HG03097 (cell line): ENCODE measurements at regions not wholly inside any gene's neighbourhood (a gene's known extent, or its start where the extent isn't known, plus 50 kb on each side); places are given as distances from the start of the nearest gene placed in this dataset.

Source experiments
- ATAC-seq: cut with Tn5 transposase; IDR thresholded peaks from one replicate; pipeline ENCODE4 v1.9.1; 2021; ENCODE audit not compliant: unreplicated experiment, low FRiP score

- ATAC-seq: no peak
Measured at GRCh38 chr3:159209459-159209858, 407.6 kb downstream of the MFSD1 start.

DNA sequence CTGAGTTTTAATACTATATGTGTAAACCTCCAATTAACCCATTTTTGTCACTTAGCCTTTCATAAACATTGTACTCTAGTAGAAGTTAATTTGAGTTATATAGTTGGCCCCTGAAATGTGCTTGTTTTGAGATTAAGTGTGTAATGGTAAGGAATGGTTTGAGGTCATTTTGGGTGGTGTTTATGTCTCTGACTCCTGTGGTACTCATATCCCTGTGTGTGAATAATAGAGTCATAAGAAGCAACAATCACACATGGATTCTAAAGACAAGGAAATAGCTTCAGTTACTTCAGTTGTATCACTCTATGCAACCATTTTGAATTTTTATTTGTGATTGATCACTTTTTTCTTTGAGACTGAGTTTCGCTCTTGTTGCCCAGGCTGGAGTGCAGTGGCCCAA, 408.5 kb downstream of the MFSD1 start:
- ATAC-seq: no peak

DNA sequence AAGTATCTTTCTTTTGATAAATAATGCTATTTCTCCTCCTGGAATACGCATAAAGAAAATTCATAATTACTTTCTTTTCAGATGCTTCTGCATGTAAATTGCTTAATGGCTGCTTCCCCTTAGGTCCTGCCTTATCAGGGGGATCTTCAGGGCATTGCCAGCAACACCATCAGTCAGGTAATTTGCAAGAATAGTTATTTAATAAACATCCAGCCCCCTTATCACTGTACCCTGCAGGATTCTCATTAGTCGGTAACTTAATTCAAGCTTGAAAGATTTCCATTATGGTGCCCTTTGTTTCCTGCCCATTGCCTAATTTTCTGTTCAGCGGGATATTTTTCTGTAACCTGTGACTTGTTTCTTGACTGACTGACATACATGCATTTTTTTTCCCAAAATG, 414.5 kb downstream of the MFSD1 start:
- no peak for ATAC-seq

DNA sequence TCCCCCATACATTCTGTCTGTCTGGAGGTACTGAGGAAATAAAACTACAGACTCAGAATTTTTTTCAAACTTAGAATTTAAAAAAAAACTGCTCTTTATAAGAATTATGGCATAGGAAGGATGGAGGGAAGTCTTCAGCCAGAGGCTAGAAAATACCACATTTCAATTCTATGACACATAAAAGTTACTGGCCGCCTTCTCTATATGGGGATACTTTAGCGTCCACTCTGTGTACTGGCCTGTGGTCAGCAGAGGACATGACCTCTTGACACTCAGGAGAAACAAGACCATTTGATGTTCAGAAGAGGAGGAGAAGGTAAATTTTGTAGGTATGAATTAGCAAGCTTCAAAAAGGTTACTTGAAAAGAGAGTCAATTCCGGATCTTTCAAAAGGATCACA, 417.4 kb downstream of the MFSD1 start:
- ATAC-seq: no peak

- no peak for ATAC-seq
Measured at GRCh38 chr3:159221335-159221734, 419.5 kb downstream of the MFSD1 start.

- no peak for ATAC-seq
Measured at GRCh38 chr3:159229116-159229680, 427.3 kb downstream of the MFSD1 start.

DNA sequence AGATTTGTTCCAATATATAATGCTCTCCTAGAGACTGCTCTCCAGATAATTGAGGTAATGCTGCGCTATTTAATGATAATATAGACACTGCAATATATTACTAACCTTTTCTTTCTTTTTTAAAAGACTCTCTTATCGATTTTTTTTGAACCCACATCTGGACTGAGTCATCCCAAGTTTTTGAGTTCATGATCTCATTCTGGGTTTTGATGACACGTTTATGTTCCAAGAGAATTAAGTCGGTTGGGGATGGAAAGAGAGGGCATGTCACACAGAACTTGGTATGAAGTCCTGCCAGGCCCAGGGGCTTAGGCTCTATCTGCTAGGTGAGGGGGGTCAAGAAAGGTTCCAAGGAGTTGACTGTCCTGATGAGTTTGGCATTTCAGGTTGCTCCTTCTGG, 431.1 kb downstream of the MFSD1 start:
- ATAC-seq: no peak

DNA sequence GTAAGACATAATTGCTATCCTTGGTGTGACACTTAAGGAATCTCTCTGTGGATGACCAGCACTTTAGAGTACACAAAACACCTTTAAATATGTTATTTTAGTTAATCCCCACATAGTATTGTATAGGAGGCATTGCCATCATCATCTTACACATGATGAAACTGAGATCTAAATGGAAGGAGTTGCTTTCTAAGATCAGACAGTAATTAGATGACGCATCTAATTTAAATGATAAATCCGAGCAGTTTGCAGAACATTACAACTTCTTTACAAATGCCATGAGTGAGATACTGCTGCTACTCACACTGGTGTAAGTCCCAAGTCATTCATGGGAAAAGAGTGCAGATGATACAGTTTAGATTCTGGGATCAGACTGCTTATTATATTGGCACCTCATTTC, 431.9 kb downstream of the MFSD1 start:
- no peak for ATAC-seq

GRCh38 chr3:159234306-159234705, 432.5 kb downstream of the MFSD1 start:
- no peak for ATAC-seq

DNA sequence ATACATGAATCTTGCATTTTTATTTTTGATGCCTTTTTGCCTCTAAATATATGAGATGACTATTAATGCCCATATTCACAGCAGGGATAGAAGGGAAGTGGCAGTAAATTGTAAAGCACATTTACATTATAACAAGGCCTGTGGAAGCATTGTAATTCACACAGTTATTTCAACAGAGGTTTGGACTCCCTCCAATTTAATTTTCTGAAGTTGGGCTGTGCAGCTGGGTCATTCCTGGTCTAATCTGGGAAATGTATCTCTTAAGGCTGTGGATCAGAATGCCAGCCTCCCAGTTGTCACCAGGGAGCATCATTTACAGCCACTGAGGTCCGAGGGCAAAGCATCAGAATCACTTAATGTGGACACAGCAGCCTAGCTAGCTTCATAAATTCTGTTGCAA, 434.5 kb downstream of the MFSD1 start:
- ATAC-seq: no peak

- no peak for ATAC-seq
Measured at GRCh38 chr3:159237226-159237625, 435.4 kb downstream of the MFSD1 start.

- ATAC-seq: no peak
Measured at GRCh38 chr3:159238646-159239045, 436.8 kb downstream of the MFSD1 start.

DNA sequence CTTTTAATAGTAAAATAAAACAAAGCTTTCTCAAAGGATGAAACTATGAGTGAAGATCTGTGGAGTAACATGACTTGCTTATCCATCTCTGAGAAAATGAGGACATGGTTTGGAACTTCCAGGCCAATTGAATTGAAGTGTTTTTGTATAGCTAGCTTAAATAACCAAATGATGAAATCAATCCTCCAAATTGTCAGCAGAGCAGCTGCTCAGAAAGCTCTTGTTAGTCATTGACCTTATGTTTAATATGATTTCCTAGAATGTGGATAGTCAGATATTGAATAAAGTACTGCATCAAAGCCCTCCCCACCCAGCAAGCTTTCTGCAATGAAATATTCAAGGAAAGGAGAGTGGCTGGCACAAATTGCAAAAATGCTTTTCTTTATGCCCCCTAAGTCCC, 437.2 kb downstream of the MFSD1 start:
- ATAC-seq: no peak

DNA sequence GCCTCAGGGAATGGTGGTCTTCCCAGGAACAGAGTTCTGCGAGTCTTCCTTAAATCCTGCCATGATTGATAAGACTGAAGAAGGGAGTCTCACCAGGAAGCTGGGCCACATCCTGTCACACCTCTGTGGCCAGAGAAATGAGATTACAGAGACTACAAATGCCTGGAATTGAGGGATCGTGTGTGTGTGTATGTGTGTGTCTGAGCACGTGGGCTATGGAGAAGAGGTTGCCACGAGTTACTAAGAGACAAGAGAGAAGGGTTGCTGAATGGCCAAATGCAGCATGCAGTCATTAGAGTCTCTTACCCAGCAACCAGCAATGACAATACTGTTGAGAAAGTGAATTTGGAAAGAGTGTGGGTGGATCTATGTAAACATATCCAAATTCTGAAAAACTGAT, 443.1 kb downstream of the MFSD1 start:
- ATAC-seq: no peak

GRCh38 chr3:159245871-159246270, 444.0 kb downstream of the MFSD1 start:
- ATAC-seq: no peak

- no peak for ATAC-seq
Measured at GRCh38 chr3:159246385-159246784, 444.5 kb downstream of the MFSD1 start.

DNA sequence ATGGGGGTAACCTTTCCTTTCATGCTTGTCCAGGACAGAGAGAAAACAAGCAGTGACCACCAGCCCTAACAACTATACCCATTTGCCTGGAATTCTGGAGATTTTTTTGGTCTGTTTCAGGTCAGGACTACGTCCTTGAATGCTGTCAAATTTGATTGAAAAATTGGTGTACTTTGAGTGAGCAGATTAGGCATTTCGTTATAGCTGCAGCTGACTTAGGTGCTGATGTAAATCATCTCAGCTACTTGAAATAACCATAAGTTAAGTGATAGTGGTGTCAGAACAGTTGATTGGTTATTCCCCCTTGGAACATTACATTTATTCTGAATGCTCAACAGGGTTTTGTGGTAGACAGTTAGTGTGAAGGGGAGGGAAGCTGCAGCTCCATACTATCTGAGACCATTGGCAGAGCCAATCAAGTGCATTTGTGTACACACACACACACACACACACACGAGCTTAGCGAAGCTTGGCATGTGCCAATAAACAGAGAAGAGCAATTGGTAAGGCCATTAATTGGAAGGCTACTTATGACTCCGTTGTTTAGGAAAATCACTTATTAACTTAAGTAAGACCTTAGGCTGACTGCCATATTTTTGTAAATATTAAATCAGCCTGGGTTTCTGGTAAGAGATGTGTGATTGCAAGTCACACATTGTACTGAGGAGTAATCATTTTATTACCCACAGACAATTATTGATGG, 447.8 kb downstream of the MFSD1 start:
- no peak for ATAC-seq

- ATAC-seq: no peak
Measured at GRCh38 chr3:159250961-159251360, 449.1 kb downstream of the MFSD1 start.

GRCh38 chr3:159252274-159252673, 450.4 kb downstream of the MFSD1 start:
- no peak for ATAC-seq

DNA sequence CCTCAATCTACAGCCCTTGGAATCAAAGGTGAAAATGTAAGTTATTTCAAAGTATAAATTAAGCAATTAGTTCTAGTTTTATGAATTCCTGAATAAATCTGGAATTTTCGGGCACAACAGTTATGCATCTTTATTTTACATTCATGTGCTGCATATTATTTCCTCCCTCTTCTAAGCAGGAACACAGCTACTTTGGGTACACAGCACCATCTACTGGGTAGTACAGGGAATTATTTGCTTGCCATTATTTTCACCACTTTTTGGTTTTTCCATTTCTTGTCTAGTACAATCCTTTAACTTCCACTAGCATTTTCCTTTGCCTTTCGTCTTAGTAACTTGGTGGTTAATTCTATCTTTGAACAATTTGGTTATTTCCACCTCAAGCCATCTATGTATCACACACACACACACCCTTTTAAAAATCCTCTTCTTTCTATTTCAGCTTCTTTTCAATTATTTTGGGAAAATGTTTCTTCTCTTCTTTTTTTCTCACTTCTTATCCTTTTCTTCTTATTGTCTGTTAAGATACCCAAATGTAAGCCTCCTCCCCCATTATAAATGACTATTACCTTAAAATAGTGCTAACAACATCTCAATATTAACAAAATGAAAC, 451.0 kb downstream of the MFSD1 start:
- ATAC-seq: no peak

DNA sequence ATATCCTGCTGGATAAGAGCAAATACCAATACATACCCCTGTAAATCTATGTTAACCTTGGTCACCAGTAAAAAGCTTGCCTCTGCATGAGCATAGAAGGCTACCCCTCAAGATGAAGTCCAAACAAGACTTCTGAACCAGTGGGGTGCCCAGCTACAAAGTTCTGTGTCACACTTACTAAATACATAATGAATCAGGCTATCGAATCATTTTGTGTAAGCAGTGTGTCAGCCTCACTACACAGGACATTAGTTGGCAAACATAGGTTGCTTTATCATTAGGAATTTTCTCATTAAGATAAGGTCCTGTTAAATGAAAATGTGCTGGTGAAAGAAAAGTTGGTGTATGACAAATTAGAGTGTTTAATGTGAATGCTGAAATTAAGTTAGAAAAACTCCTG, 452.0 kb downstream of the MFSD1 start:
- ATAC-seq: no peak

DNA sequence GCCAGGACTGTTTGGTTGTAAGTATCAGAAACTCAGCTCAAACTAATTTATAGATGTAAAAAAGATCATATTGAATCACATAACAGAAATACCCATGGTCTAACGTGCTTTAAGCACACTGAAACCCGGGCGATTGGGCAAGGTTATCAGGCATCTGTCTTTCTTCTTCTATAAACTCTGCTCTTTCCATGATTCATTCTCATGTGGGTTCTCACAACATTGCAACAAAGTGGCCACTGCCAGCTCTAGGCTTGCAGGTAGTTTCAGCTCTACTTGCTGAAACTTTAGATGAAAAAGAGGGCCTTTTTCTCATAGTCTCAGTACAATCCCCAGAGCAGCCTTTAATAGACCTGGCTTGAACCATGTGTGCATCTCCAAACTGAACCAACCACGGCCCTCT, 456.1 kb downstream of the MFSD1 start:
- no peak for ATAC-seq
